RWPE1 (cell line): ENCODE measurements at regions not wholly inside any gene's neighbourhood (a gene's known extent, or its start where the extent isn't known, plus 50 kb on each side); places are given as distances from the start of the nearest gene placed in this dataset.

ENCODE experiments used
- CTCF ChIA-PET: fragments of 350-600 bp; sonication (Branson Sonifier 250); formaldehyde crosslinking; extraction: SDS; loops from one replicate; lab custom pipeline; 2021; lab: Yijun Ruan, JAX
- POLR2A ChIA-PET: fragments of 400-600 bp; formaldehyde crosslinking; extraction: SDS; loops from one replicate; lab custom pipeline; 2020; ENCODE audit warnings: antibody characterized with exemption; ENCODE audit not compliant: low non-redundant PET; lab: Yijun Ruan, JAX
- DNase-seq: peaks from one replicate; pipeline ENCODE4 v3.0.0; 2012; ENCODE audit warnings: low spot score
- H3K27ac ChIP-seq: fragments of 450-650 bp; 2 replicates; pipeline ENCODE4 v1.5.1; 2017
- CTCF ChIP-seq: fragments of 450-650 bp; conservative IDR thresholded peaks from 2 replicates; pipeline ENCODE4 v1.5.1; 2017; ENCODE audit warnings: low read depth, mild to moderate bottlenecking

- no peak overlapping the region for H3K27ac ChIP-seq
- DNase-seq: no peak
- POLR2A ChIA-PET: no interaction called here
- CTCF ChIA-PET: no interaction called here
- no peak for TF ChIP-seq CTCF
Measured at GRCh38 chr10:46230615-46231014, 56.2 kb upstream of the ANTXRL start.

- DNase-seq: no peak
- ChIA-PET POLR2A (no interaction called here), CTCF (no interaction called here)
- no peak for TF ChIP-seq CTCF
- no peak overlapping the region for H3K27ac ChIP-seq
Measured at GRCh38 chr10:46231087-46231486, 55.7 kb upstream of the ANTXRL start.

- ChIA-PET POLR2A (no interaction called here), CTCF (no interaction called here)
- H3K27ac ChIP-seq: no peak overlapping the region
- no peak for DNase-seq
- no peak for TF ChIP-seq CTCF
Measured at GRCh38 chr10:46232084-46232483, 54.7 kb upstream of the ANTXRL start.

- ChIA-PET CTCF (no interaction called here), POLR2A (no interaction called here)
- no peak for DNase-seq
- no peak for TF ChIP-seq CTCF
- H3K27ac ChIP-seq: no peak overlapping the region
Measured at GRCh38 chr10:46232666-46233065, 54.1 kb upstream of the ANTXRL start.

GRCh38 chr10:46233181-46233580 is 53.6 kb upstream of the ANTXRL start:
- no peak for DNase-seq
- ChIA-PET POLR2A (no interaction called here), CTCF (no interaction called here)

GRCh38 chr10:46234026-46234425 is 52.8 kb upstream of the ANTXRL start:
- CTCF ChIA-PET: interaction anchor here (0.5 kb wide), 1 partner anchor 31 kb away, joined by 3 read pairs; no protein-coding TSS in a partner anchor
- no peak overlapping the region for H3K27ac ChIP-seq
- DNase-seq: no peak
- TF ChIP-seq CTCF: no peak
- POLR2A ChIA-PET: no interaction called here

More at GRCh38 chr10:46233181-46233580, 53.6 kb upstream of the ANTXRL start:
- TF ChIP-seq CTCF: no peak
- H3K27ac ChIP-seq: no peak overlapping the region
